Stimulated activated CD4-positive, alpha-beta T cell treated with anti-CD3 and anti-CD28 coated beads, Interleukin-15, amount 100 ng/mL, for 1 hour (primary cell): ENCODE measurements at regions not wholly inside any gene's neighbourhood (a gene's known extent, or its start where the extent isn't known, plus 50 kb on each side); places are given as distances from the start of the nearest gene placed in this dataset.
"Not testable (repeated sequence)": the region's sequence is repeated elsewhere in the genome, so short reads cannot be mapped to it uniquely, and the experiment has no call there.

Experiments
- DNase-seq, 2 donors: peaks; one replicate each; pipeline ENCODE4 v3.0.0-alpha.2; 2020; ENCODE audit warnings: low read depth in 1 of 2, low spot score in 1 of 2

DNA sequence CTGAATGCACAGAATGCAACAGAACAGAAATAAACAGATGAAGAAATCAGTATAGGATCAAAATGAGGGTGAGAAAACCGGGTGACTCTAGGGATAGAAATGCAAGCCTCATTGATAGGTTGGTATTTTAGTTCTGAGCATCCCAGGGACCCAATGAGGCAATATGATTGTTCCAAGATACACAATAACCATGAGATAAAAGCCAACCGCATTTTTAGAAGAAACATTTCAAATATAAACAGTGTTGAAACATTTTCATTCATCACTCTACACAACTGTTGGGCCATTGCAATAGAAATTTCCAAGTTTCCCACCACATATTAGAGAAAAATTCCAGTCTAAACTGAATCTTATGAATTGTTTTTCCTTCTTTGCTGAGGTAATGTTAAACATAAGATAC is 452.3 kb upstream of the PTGER4 start:
- no peak for DNase-seq

DNA sequence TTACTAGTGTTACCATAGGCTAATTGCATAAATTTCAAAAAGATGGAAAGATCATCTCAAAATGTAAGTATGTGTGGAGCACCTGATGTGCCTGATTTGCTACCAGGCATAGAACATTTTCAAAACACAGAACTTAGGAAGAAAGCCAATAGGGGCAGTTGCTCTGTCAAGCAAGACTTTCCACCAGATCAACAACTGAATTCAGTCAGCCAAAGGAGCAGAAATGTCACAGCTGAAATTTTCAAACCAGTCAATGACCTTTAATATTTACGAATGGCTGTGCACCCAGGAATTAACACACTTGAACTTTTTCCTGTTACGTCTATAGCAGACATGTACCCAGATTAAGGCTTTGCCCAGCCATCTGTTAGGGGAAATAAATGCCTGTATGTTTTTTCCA is 452.8 kb upstream of the PTGER4 start:
- DNase-seq: no peak

DNA sequence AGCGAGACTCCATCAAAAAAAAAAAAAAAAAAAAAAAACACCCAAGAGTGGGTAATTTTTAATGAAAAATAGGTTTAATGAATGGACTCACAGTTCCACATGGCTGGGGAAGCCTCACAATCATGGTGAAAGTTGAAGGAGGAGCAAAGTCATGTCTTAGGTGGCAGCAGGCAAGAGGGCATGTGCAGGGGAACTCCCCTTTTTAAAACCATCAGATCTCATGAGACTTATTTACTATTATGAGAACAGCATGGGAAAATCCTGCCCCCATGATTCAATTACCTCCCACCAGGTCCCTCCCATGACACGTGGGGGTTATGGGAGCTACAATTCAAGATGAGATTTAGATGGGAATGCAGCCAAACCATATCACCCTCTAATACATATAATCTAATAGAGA is 454.6 kb upstream of the PTGER4 start:
- not testable (repeated sequence) for DNase-seq

GRCh38 chr5:40224421-40224820 is 455.3 kb upstream of the PTGER4 start:
- DNase-seq: no peak

DNA sequence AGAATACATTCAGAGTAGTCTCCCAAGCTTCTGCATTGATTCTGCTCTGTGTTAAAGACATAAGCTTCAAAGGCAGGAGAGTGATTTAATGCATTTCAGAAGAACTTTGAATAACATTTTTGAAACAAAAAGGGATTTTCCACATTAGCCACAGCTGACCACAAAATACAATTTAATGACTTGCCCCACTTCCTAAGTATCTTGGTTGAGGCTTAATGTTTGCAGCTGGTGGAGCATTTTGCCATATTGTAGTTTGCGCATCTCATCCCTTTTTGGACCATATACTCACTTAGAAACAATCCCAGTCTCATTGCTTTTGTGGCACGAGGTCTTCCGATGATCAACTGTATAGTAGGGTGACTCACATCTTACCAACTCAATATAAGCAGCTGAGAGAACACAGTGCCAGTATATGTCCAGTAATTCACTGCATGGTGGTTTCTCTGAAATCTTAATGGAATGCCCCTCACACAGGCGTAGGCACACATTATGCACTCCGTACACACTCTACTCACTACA is 455.8 kb upstream of the PTGER4 start:
- no peak for DNase-seq

GRCh38 chr5:40221796-40222195 is 457.9 kb upstream of the PTGER4 start:
- DNase-seq: no peak

GRCh38 chr5:40221255-40221654 is 458.5 kb upstream of the PTGER4 start:
- DNase-seq: no peak

DNA sequence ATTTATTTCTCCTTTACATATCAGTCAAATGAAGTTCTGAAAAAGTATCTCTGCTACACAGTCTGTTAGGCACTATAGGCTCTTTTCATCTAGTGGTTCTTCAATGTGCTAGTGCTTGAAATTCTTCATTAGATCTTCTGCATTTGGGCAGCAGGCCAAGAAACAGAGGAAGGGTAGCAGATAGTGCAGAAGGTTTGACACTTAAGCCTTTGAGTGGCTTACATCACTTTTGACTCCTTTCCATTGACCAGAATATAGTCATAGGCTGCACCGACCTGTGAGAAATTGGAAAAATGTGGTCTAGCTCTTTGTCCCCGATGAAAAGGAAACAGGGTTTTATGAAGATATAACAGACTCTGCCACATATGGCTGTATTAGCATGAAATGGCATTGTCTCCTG is 459.5 kb upstream of the PTGER4 start:
- DNase-seq: no peak

DNA sequence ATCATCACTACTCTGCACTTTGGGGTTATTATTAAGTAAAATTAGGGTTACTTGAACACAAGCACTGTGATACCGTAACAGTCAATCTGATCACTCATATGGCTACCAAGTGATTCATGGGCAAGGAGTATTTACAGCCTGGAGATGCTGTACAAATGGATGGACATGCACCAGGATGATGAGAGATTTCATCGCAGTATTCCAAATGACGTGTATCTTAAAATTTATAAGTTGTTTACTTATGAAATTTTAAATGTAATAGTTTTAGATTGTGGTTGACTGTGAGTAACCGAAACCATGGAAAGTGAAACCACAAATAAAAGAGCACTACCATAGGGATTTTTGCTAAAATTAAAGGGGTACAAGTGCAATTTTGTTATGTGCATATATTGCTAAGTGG is 462.2 kb upstream of the PTGER4 start:
- DNase-seq: no peak

GRCh38 chr5:40210694-40211093 is 469.0 kb upstream of the PTGER4 start:
- no peak for DNase-seq

- no peak for DNase-seq
Measured at GRCh38 chr5:40206030-40206429, 473.7 kb upstream of the PTGER4 start.

DNA sequence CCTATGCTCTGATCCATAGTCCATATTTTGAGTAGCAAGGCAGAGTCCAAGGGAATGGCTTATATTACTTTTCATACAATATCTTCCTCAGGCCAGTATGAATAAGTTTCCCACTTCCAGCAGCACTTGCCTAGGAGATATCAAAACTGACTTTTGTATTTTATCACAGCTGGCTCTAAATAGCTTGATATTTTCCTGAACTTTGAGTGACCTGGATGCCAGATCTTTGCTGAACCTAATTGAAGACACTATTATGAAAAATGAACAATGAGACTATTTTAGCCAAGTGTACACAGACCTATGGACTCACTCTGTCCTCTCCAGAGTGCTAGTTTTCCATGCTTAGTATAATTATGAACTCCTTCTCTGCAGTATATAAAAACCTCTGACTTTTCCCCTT is 475.6 kb upstream of the PTGER4 start:
- DNase-seq: no peak

DNA sequence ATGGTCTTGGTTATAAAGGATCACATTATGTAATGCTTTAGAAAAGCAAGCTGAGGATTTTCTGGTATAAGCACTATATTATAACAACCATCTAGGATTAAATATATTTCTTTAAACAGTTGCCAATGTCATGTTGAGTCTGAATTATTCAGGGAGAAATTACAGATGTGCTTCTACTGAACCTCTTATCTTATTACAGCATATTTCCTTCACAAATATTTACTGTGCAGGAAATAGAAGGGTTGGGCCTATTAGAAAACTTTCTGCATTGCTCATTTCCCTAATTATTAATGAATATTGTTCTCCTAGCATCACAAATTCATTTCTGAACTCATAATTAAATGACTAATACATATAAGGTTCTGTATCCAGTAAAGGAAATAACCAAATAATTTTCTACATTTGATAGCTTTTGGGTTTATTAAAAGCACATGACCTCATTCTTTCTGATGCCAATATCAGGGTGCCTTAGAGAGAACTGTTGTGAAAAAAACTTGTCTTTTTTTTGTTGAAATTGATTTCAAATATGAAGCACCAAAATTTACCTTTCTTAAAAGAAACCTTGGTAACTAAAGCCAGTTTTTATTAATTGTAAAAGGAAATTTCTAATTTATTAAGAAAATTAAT is 476.8 kb upstream of the PTGER4 start:
- DNase-seq: no peak

GRCh38 chr5:40198736-40199135 is 481.0 kb upstream of the PTGER4 start:
- DNase-seq: no peak

- DNase-seq: not testable (repeated sequence)
Measured at GRCh38 chr5:40195574-40195973, 484.1 kb upstream of the PTGER4 start.

GRCh38 chr5:40191150-40191549 is 488.6 kb upstream of the PTGER4 start:
- DNase-seq: no peak

DNA sequence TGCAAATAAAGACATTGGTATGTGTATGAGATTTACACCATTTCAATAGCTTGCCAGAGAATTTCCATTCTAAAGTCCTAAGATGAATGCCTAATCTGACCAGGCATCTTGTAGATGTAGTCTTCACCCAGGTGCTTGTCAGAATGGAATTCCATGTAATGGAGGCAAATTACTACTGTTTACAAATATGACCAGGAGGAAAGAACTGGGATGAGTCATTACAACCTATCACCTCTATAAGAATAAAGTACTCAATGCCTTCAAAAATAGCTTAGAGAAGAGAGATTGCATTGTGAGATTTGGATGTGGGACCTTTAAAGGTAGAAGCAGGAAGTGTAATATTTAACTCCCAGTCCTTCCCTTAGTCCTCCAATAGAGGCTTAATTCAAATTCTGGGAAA is 507.0 kb upstream of the PTGER4 start:
- no peak for DNase-seq

DNA sequence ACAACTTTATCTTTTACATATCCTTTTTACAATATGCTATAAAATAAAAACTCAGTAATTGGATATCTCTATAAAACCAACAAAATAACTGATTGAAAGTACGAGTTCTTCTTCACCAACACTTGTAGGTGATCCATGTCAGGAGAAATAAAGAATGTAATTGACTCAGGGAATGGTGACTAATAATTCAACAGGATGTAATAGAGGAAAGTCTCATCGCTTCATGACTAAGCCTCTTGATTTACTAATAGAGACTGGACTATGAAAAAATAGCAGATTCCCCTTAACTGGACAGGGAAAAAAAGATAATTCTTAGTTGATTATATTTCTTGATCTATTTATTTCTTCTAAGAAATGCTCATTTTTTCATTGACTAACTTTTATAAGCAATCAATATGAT is 507.7 kb upstream of the PTGER4 start:
- DNase-seq: no peak

- no peak for DNase-seq
Measured at GRCh38 chr5:40167283-40167682, 512.4 kb upstream of the PTGER4 start.

GRCh38 chr5:40166802-40167201 is 512.9 kb upstream of the PTGER4 start:
- no peak for DNase-seq

DNA sequence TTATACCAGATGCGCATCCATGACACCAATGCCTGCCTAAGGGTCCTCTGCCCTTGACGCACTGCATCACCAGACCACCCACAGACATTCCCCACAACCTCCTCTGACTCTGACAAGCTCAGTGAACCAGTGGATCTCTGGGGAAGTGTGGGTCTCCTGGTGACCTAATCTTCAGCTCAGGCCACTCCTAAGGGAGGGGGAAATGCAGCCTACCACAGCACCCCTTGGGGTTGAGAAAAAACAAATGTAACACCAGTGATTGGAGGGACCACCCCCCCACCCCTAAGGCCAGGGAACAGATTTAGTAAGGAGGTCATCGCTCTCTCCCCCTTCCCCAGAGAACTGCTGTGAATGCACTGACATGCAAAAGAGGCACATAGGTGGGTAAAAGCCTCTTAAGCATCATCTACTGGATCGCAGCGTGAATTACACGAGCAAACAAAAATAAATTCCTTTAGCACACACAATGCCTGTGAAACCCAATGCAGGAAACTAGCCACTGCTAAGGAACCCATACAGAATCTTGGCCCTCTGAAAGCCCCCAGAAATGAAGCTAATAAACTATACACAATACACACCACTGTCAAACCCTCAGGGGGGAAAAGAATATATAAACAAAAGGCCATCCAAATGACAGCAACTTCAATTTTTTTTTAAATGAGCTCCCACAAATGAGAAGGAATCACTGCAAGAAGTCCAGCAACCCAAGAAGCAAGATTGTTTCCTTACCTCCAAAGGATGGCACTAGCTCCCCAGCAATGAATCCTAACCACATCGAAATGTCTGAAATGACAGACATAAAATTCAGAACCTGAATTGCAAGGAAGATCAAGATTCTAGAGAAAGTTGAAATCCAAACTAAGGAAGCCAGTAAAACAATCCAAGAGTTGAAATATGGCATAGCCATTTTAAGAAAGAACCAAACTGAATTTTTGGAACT is 513.7 kb upstream of the PTGER4 start:
- no peak for DNase-seq

DNA sequence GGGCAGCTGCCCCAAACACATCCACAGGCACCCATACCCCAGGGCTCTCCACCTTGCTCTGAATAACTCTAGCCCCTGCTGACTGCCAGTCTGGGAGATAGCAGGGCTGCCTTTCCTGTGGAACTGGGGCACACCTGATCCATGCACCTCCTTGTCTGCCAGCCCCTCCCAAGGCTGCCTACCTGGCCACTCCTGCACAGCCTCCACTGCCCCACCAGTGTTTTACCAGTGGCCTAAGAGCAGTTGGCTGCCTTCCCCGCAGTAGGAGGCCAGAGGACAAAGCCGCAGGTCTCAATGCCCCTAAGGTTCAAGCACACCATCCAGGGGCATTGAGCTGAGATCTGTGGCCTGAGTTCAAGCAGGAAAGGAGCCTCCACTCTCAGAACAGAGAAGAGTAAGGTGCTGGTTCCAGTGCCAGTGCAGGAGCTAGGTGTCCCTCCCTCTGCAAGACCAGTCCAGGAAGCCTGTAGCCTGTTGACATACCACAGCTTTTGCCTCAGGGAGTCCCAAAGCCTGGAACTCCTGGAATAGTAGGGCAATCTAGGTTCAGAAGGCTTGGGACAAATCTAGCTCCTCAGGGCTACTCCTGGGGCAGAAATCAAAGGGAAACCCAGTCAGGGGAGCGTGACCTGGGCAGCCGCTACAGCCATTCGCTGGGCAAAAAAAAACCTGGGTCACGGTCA is 514.5 kb upstream of the PTGER4 start:
- DNase-seq: no peak
